ENCODE measurements at regions not wholly inside any gene's neighbourhood (a gene's known extent, or its start where the extent isn't known, plus 50 kb on each side); places are given as distances from the start of the nearest gene placed in this dataset.

GRCh38 chr7:156177422-156178055 is 365.3 kb upstream of the SHH start:
- no peaks in the 10 kb centered on the region for H3K9me3 ChIP-seq
- intact Hi-C loops (cut with DNase I; ENCODE audit: low total_unique reads) = no loop called here
- H3K27me3 ChIP-seq (replicated peaks in 1 of 7) = peaks cover 0 to 13% (median 0%) of the 10 kb centered on the region in 7 donors
- no peak for DNase-seq
- WGBS, 5 donors = 78 to 88% (median 81%) methylated on average over 22 of the region's 22 CpGs
- no peaks in the 10 kb centered on the region for H3K36me3 ChIP-seq
- no peak overlapping the region for H3K27ac ChIP-seq
- no peaks in the 10 kb centered on the region for H3K4me1 ChIP-seq
- H3K4me3 ChIP-seq = no peak overlapping the region
- TF ChIP-seq POLR2A (IDR thresholded peaks at IDR 0.05) (no peak), POLR2AphosphoS5 (IDR thresholded peaks at IDR 0.05) (no peak)

DNA sequence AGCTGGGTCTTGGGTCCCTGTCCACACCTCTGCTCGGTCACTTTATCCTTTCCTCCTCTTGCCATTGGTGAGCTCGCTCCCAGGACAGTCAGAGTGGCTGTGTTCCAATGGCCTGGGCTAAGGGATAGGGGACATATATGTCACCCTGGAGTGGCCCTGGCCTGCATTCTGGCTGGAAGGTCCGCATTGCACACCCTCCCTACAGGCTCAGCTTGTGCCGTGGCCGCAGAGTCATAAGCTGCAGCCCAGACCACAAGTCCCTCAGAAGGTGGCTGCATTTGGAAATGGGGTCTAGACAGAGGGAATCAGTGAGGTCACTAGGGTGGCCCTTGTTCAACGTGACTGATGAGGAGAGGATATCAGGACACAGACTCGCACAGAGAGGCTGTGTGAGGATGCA is 363.8 kb upstream of the SHH start:
- intact Hi-C loops (cut with DNase I; ENCODE audit: low total_unique reads) = no loop called here
- no peak overlapping the region for H3K27ac ChIP-seq
- H3K36me3 ChIP-seq = no peaks in the 10 kb centered on the region
- TF ChIP-seq POLR2A (IDR thresholded peaks at IDR 0.05) (no peak), POLR2AphosphoS5 (IDR thresholded peaks at IDR 0.05) (no peak), CTCF (IDR thresholded peaks at IDR 0.05 in 8 of 11, conservative IDR thresholded peaks at IDR 0.05 in 3 of 11) (no peak)
- 83 to 91% (median 88%) methylated on average over 7 of the region's 7 CpGs for WGBS, 5 donors
- no peaks in the 10 kb centered on the region for H3K9me3 ChIP-seq
- no peak for DNase-seq
- H3K27me3 ChIP-seq (replicated peaks in 1 of 7) = peaks cover 0 to 8% (median 0%) of the 10 kb centered on the region in 7 donors
- no peak overlapping the region for H3K4me3 ChIP-seq
- H3K4me1 ChIP-seq = no peaks in the 10 kb centered on the region

DNA sequence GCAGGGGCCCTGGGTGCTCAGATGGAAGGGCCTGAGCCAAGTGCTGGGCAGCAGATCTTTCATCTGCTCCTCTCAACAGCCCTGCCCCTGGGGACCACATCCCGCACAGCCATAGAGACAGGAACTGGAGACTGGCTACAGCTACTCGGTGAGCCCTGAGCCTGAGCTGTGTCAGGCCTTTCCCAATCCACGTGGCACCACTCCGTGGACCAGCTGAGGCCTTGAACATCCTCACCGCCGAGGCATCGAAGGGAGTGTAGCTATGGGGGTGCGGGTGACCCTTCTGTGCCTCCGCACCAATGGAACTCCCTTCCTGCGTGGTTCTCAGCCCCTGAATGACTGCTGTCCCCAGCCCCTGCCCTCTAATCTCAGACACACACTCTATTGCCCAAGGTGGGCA is 362.7 kb upstream of the SHH start:
- Histone ChIP-seq H3K4me1 (no peaks in the 10 kb centered on the region), H3K4me3 (no peak overlapping the region), H3K36me3 (no peaks in the 10 kb centered on the region), H3K27me3 (replicated peaks in 1 of 7) (peaks cover 0 to 5% (median 0%) of the 10 kb centered on the region in 7 donors), H3K9me3 (no peaks in the 10 kb centered on the region), H3K27ac (no peak overlapping the region)
- WGBS, 5 donors = 82 to 86% (median 84%) methylated on average over 8 to 10 of the region's 10 CpGs
- no peak for DNase-seq
- TF ChIP-seq CTCF (IDR thresholded peaks at IDR 0.05 in 8 of 11, conservative IDR thresholded peaks at IDR 0.05 in 3 of 11) (no peak), POLR2A (IDR thresholded peaks at IDR 0.05) (no peak), POLR2AphosphoS5 (IDR thresholded peaks at IDR 0.05) (no peak)
- intact Hi-C loops (cut with DNase I; ENCODE audit: low total_unique reads) = no loop called here

- no peak for DNase-seq
- Histone ChIP-seq H3K36me3 (no peaks in the 10 kb centered on the region), H3K27ac (no peak overlapping the region), H3K4me3 (no peak overlapping the region), H3K9me3 (no peaks in the 10 kb centered on the region), H3K27me3 (replicated peaks in 1 of 7) (peaks cover 0 to 11% (median 0%) of the 10 kb centered on the region in 7 donors), H3K4me1 (no peaks in the 10 kb centered on the region)
- no peak for TF ChIP-seq POLR2A (IDR thresholded peaks at IDR 0.05)
- intact Hi-C loops (cut with DNase I; ENCODE audit: low total_unique reads) = no loop called here
- 86 to 89% (median 86%) methylated on average over 17 of the region's 17 CpGs for WGBS, 5 donors
These were observed 362.2 kb upstream of the SHH start for GRCh38 chr7:156174428-156174827.

- no peaks in the 10 kb centered on the region for H3K36me3 ChIP-seq
- H3K27ac ChIP-seq = no peak overlapping the region
- H3K4me3 ChIP-seq = no peak overlapping the region
- no peak for TF ChIP-seq CTCF (IDR thresholded peaks at IDR 0.05 in 8 of 11, conservative IDR thresholded peaks at IDR 0.05 in 3 of 11)
- TF ChIP-seq POLR2AphosphoS5 (IDR thresholded peaks at IDR 0.05) = no peak
- no peak for TF ChIP-seq POLR2A (IDR thresholded peaks at IDR 0.05)
- H3K9me3 ChIP-seq = no peaks in the 10 kb centered on the region
- 74 to 83% (median 79%) methylated on average over 10 to 18 of the region's 18 CpGs for WGBS, 5 donors
- no peak for DNase-seq
- intact Hi-C loops (cut with DNase I; ENCODE audit: low total_unique reads) = no loop called here
- no peaks in the 10 kb centered on the region for H3K4me1 ChIP-seq
- peaks cover 0 to 14% (median 0%) of the 10 kb centered on the region in 7 donors for H3K27me3 ChIP-seq (replicated peaks in 1 of 7)
These were observed 361.6 kb upstream of the SHH start for GRCh38 chr7:156173748-156174353.
